ENCODE measurements at regions not wholly inside any gene's neighbourhood (a gene's known extent, or its start where the extent isn't known, plus 50 kb on each side); places are given as distances from the start of the nearest gene placed in this dataset.

GRCh38 chr2:84088656-84089055, 370.4 kb downstream of the SUCLG1 start (continued):
- TF ChIP-seq ZNF202 (tag by site-specific recombination; IDR thresholded peaks at IDR 0.05; ENCODE audit: borderline replicate concordance) (no peak), ZNF221 (tag by site-specific recombination; IDR thresholded peaks at IDR 0.05; ENCODE audit: borderline replicate concordance) (no peak), GLIS2 (tag by site-specific recombination; IDR thresholded peaks at IDR 0.05) (no peak), FEZF1 (tag by site-specific recombination; IDR thresholded peaks at IDR 0.05) (no peak), ZNF157 (tag by site-specific recombination; IDR thresholded peaks at IDR 0.05) (no peak), ZNF10 (tag by site-specific recombination; IDR thresholded peaks at IDR 0.05) (no peak), ZNF692 (tag by site-specific recombination; IDR thresholded peaks at IDR 0.05) (no peak), ZNF610 (tag by site-specific recombination; IDR thresholded peaks at IDR 0.05; ENCODE audit: borderline replicate concordance) (no peak), ZNF707 (tag by site-specific recombination; IDR thresholded peaks at IDR 0.05) (no peak)

- no peaks in the 10 kb centered on the region for H3K36me3 ChIP-seq (ENCODE audit: control insufficient read depth in 2 of 2, insufficient read depth in 1 of 2, low read length in 2 of 2)
- no peaks in the 10 kb centered on the region for H3K9me3 ChIP-seq (ENCODE audit: control insufficient read depth, insufficient read depth, low read depth, low read length)
- POLR2A ChIA-PET: no interaction called here
- H3K27ac ChIP-seq (ENCODE audit: extremely low read depth, low read depth, low read length): no peak overlapping the region
- CTCF ChIA-PET: interaction anchor here (2.0 kb wide), 1 partner anchor 63 kb away, joined by 9 read pairs; no protein-coding TSS in a partner anchor
- no peak overlapping the region for H3K4me3 ChIP-seq (ENCODE audit: low read depth, low read length)
- H3K4me1 ChIP-seq (ENCODE audit: control insufficient read depth, insufficient read depth, low read length): peaks cover 5% of the 10 kb centered on the region
- TF ChIP-seq BCL11B (tag by site-specific recombination; IDR thresholded peaks at IDR 0.05; ENCODE audit: low read depth) (no peak), ZNF366 (tag by site-specific recombination; conservative IDR thresholded peaks at IDR 0.05) (no peak), ZNF624 (tag by site-specific recombination; IDR thresholded peaks at IDR 0.05) (no peak)
Measured at GRCh38 chr2:84085562-84085961, 373.5 kb downstream of the SUCLG1 start.

- POLR2A ChIA-PET: no interaction called here
- CTCF ChIA-PET: interaction anchor here (0.7 to 2.0 kb wide), 3 partner anchors 10 to 223 kb away, joined by 3 to 9 read pairs (median 4); no protein-coding TSS in a partner anchor
- TF ChIP-seq ZNF214 (tag by site-specific recombination; IDR thresholded peaks at IDR 0.05; ENCODE audit: borderline replicate concordance) (no peak), ZNF600 (tag by site-specific recombination; IDR thresholded peaks at IDR 0.05) (no peak), ZNF19 (tag by site-specific recombination; IDR thresholded peaks at IDR 0.05; ENCODE audit: low read depth) (no peak), ZNF561 (tag by site-specific recombination; IDR thresholded peaks at IDR 0.05; ENCODE audit: borderline replicate concordance) (no peak), IKZF3 (tag by site-specific recombination; IDR thresholded peaks at IDR 0.05) (no peak), ZNF169 (tag by site-specific recombination; IDR thresholded peaks at IDR 0.05) (no peak), ZBTB26 (tag by site-specific recombination; optimal IDR thresholded peaks at IDR 0.05) (no peak), ZNF610 (tag by site-specific recombination; IDR thresholded peaks at IDR 0.05; ENCODE audit: borderline replicate concordance) (no peak), ZNF580 (tag by site-specific recombination; IDR thresholded peaks at IDR 0.05) (no peak), ZBTB20 (tag by site-specific recombination; IDR thresholded peaks at IDR 0.05) (no peak), MEIS1 (CRISPR knock-in tag; IDR thresholded peaks at IDR 0.05; ENCODE audit: borderline replicate concordance) (no peak)
- H3K36me3 ChIP-seq (ENCODE audit: control insufficient read depth in 2 of 2, insufficient read depth in 1 of 2, low read length in 2 of 2): no peaks in the 10 kb centered on the region
- no peaks in the 10 kb centered on the region for H3K9me3 ChIP-seq (ENCODE audit: control insufficient read depth, insufficient read depth, low read depth, low read length)
- H3K27ac ChIP-seq (ENCODE audit: extremely low read depth, low read depth, low read length): no peak overlapping the region
- H3K4me3 ChIP-seq (ENCODE audit: low read depth, low read length): no peak overlapping the region
- peaks cover 5% of the 10 kb centered on the region for H3K4me1 ChIP-seq (ENCODE audit: control insufficient read depth, insufficient read depth, low read length)
Measured at GRCh38 chr2:84084856-84085255, 374.2 kb downstream of the SUCLG1 start.

Measured in HEK293 (cell line).